ENCODE measurements at regions not wholly inside any gene's neighbourhood (a gene's known extent, or its start where the extent isn't known, plus 50 kb on each side); places are given as distances from the start of the nearest gene placed in this dataset.

- no peak for TF ChIP-seq POLR2A (IDR thresholded peaks at IDR 0.05)
- TF ChIP-seq, protein P1, sequence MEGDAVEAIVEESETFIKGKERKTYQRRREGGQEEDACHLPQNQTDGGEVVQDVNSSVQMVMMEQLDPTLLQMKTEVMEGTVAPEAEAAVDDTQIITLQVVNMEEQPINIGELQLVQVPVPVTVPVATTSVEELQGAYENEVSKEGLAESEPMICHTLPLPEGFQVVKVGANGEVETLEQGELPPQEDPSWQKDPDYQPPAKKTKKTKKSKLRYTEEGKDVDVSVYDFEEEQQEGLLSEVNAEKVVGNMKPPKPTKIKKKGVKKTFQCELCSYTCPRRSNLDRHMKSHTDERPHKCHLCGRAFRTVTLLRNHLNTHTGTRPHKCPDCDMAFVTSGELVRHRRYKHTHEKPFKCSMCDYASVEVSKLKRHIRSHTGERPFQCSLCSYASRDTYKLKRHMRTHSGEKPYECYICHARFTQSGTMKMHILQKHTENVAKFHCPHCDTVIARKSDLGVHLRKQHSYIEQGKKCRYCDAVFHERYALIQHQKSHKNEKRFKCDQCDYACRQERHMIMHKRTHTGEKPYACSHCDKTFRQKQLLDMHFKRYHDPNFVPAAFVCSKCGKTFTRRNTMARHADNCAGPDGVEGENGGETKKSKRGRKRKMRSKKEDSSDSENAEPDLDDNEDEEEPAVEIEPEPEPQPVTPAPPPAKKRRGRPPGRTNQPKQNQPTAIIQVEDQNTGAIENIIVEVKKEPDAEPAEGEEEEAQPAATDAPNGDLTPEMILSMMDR (IDR thresholded peaks at IDR 0.05 in 4 of 5, conservative IDR thresholded peaks at IDR 0.05 in 1 of 5), result no peak
- Histone ChIP-seq H3K4me1 (peaks cover 13 to 33% of the 10 kb centered on the region in 2 donors), H3K36me3 (no peaks in the 10 kb centered on the region), H3K9me3 (no peaks in the 10 kb centered on the region), H3K4me3 (no peak overlapping the region), H3K27ac (peak overlapping the region in 1 of 4 donors; percentile 39), H3K27me3 (no peaks in the 10 kb centered on the region)
- in situ Hi-C loops (cut with MboI; ENCODE audit: low sequenced_read_pairs in 4 of 4) (no loop called here), intact Hi-C loops (cut with DNase I; ENCODE audit: low total_unique reads) (no loop called here)
- no peak for DNase-seq
- ATAC-seq, result no peak
Observed at GRCh38 chr5:93329756-93330155, 251.3 kb downstream of the NR2F1-AS1 start.

GRCh38 chr5:93328833-93329232, 252.2 kb downstream of the NR2F1-AS1 start:
- intact Hi-C loops (cut with DNase I; ENCODE audit: low total_unique reads) (no loop called here), in situ Hi-C loops (cut with MboI; ENCODE audit: low sequenced_read_pairs in 4 of 4) (no loop called here)
- no peak for ATAC-seq
- DNase-seq, result no peak
- Histone ChIP-seq H3K4me1 (peaks cover 13 to 33% of the 10 kb centered on the region in 2 donors), H3K27me3 (no peaks in the 10 kb centered on the region), H3K27ac (no peak overlapping the region), H3K36me3 (no peaks in the 10 kb centered on the region), H3K9me3 (no peaks in the 10 kb centered on the region), H3K4me3 (no peak overlapping the region)
- no peak for TF ChIP-seq POLR2A (IDR thresholded peaks at IDR 0.05)
- TF ChIP-seq, protein P1 (IDR thresholded peaks at IDR 0.05 in 4 of 5, conservative IDR thresholded peaks at IDR 0.05 in 1 of 5), result no peak

DNA sequence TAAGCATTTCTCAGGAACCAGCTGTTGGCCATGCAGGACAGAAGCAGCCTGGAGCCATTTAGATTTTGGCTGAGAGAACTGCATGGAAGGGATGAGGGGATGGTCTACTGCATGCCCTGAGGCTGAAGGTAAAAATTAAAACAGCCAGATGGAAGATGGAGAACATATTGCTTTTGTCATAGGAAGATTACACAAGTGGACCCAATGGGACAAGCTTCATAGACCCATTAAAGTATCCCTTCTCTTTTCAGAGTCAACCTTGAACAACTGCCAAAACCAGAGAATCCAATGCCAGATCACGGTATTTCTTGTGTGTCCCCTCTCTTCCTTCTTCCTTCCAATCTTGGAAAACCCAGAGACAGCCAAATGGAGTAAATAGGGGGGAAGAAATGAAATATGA, 253.4 kb downstream of the NR2F1-AS1 start:
- no peak overlapping the region for H3K4me3 ChIP-seq
- in situ Hi-C loops (cut with MboI; ENCODE audit: low sequenced_read_pairs in 4 of 4), result no loop called here
- TF ChIP-seq, protein P1 (IDR thresholded peaks at IDR 0.05 in 4 of 5, conservative IDR thresholded peaks at IDR 0.05 in 1 of 5), result no peak
- no peak for TF ChIP-seq POLR2A (IDR thresholded peaks at IDR 0.05)

DNA sequence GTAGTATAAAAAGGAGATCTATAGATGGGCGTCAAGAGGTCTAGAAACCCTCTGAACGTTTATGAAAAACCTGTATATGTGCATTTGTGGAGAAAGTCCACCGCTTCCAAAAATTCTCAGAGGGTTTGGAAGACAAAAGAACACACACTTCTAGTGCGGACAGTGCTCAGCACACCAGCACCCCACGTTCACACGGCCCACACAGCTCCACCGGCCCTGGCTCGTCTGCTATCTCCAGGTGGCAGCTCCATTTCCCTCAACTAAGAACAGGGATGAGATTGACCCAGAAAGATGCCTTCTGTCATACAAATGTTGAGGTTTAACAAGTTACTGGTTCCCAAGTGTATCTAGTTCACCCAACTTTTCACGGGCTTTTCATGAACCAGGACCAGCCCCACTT, 255.1 kb downstream of the NR2F1-AS1 start:
- H3K27me3 ChIP-seq, result no peaks in the 10 kb centered on the region
- no peak for ATAC-seq
- H3K4me3 ChIP-seq, result no peak overlapping the region
- TF ChIP-seq POLR2A (IDR thresholded peaks at IDR 0.05), result no peak
- TF ChIP-seq, protein P1 (IDR thresholded peaks at IDR 0.05 in 4 of 5, conservative IDR thresholded peaks at IDR 0.05 in 1 of 5), result no peak
- peaks cover 3 to 10% of the 10 kb centered on the region in 2 donors for H3K4me1 ChIP-seq
- no peak overlapping the region for H3K27ac ChIP-seq
- DNase-seq, result no peak
- in situ Hi-C loops (cut with MboI; ENCODE audit: low sequenced_read_pairs in 4 of 4) (no loop called here), intact Hi-C loops (cut with DNase I; ENCODE audit: low total_unique reads) (no loop called here)
- no peaks in the 10 kb centered on the region for H3K9me3 ChIP-seq
- no peaks in the 10 kb centered on the region for H3K36me3 ChIP-seq

More for the DNA sequence above, 253.4 kb downstream of the NR2F1-AS1 start:
- Histone ChIP-seq H3K4me1 (peaks cover 13 to 26% of the 10 kb centered on the region in 2 donors), H3K27me3 (no peaks in the 10 kb centered on the region), H3K9me3 (no peaks in the 10 kb centered on the region), H3K27ac (no peak overlapping the region), H3K36me3 (no peaks in the 10 kb centered on the region)
- intact Hi-C loops (cut with DNase I; ENCODE audit: low total_unique reads), result no loop called here
- no peak for DNase-seq
- no peak for ATAC-seq
